DOHH2 (cell line): ENCODE measurements at regions not wholly inside any gene's neighbourhood (a gene's known extent, or its start where the extent isn't known, plus 50 kb on each side); places are given as distances from the start of the nearest gene placed in this dataset.

Experiments
- H3F3A ChIP-seq: fragments of 200-600 bp; sonication (generic), shearing (Covaris generic); 2 replicates; pipeline ENCODE4 v1.6.0; 2016; ENCODE audit warnings: antibody characterized with exemption, mild to moderate bottlenecking; ENCODE audit not compliant: control insufficient read depth, insufficient read depth
- H3K27ac ChIP-seq: fragments of 200-600 bp; sonication (generic); 2 replicates; pipeline ENCODE4 v1.5.1; 2014; ENCODE audit warnings: low read depth, mild to moderate bottlenecking, low read length, moderate library complexity
- H3K27me3 ChIP-seq: fragments of 200-600 bp; sonication (generic); 2 replicates; pipeline ENCODE4 v1.6.1; 2014; ENCODE audit warnings: mild to moderate bottlenecking, low read length, mixed read lengths; ENCODE audit not compliant: control insufficient read depth
- H3K36me3 ChIP-seq: fragments of 200-600 bp; sonication (generic); 2 replicates; pipeline ENCODE4 v1.6.1; 2014; ENCODE audit warnings: mild to moderate bottlenecking, low read length, moderate library complexity, mixed read lengths; ENCODE audit not compliant: control insufficient read depth
- H3K4me1 ChIP-seq: fragments of 200-600 bp; sonication (generic); 2 replicates; pipeline ENCODE4 v1.6.1; 2014; ENCODE audit warnings: mild to moderate bottlenecking, low read length, mixed read lengths; ENCODE audit not compliant: control insufficient read depth
- H3K4me2 ChIP-seq: fragments of 200-600 bp; sonication (generic); 2 replicates; pipeline ENCODE4 v1.6.0; 2014; ENCODE audit warnings: mild to moderate bottlenecking, low read length, moderate library complexity
- H3K4me3 ChIP-seq: fragments of 200-600 bp; sonication (generic); 2 replicates; pipeline ENCODE4 v1.5.1; 2014; ENCODE audit warnings: mild to moderate bottlenecking, low read length, mixed read lengths
- H3K79me2 ChIP-seq: fragments of 200-600 bp; sonication (generic); 2 replicates; pipeline ENCODE4 v1.6.1; 2014; ENCODE audit warnings: mild to moderate bottlenecking, low read length, mixed read lengths; ENCODE audit not compliant: control insufficient read depth
- H3K9me2 ChIP-seq: fragments of 200-600 bp; sonication (generic); replicated peaks from 2 replicates; pipeline ENCODE4 v1.6.1; 2014; ENCODE audit warnings: mild to moderate bottlenecking, low read length, mixed read lengths; ENCODE audit not compliant: control insufficient read depth
- H3K9me3 ChIP-seq: fragments of 200-600 bp; sonication (generic); 2 replicates; pipeline ENCODE4 v1.6.1; 2014; ENCODE audit warnings: antibody characterized with exemption, low read length, mixed read lengths; ENCODE audit not compliant: control insufficient read depth, insufficient read depth
- H4K20me1 ChIP-seq: fragments of 200-600 bp; sonication (generic); 2 replicates; pipeline ENCODE4 v1.6.0; 2014; ENCODE audit warnings: low read depth, mild to moderate bottlenecking, antibody characterized with exemption, low read length, moderate library complexity; ENCODE audit not compliant: control insufficient read depth, insufficient read depth
- CTCF ChIP-seq: fragments of 200-600 bp; sonication (generic); IDR thresholded peaks from one replicate; pipeline ENCODE4 v1.5.1; 2014; ENCODE audit warnings: antibody characterized with exemption, mild to moderate bottlenecking, low read depth, low read length; ENCODE audit not compliant: poor library complexity, severe bottlenecking
- EZH2phosphoT487 ChIP-seq: fragments of 200-600 bp; sonication (generic); IDR thresholded peaks from 2 replicates; pipeline ENCODE4 v1.6.1; 2017; ENCODE audit warnings: borderline replicate concordance, mild to moderate bottlenecking, antibody characterized with exemption, low read length, moderate library complexity, mixed read lengths

- H3K4me1 ChIP-seq: no peaks in the 10 kb centered on the region
- H3K27me3 ChIP-seq: no peaks in the 10 kb centered on the region
- no peak overlapping the region for H3K4me3 ChIP-seq
- H3K9me3 ChIP-seq: no peaks in the 10 kb centered on the region
- TF ChIP-seq CTCF: no peak
- no peak for TF ChIP-seq EZH2phosphoT487
- no peak overlapping the region for H3K27ac ChIP-seq
- no peak overlapping the region for H3K4me2 ChIP-seq
- H3K9me2 ChIP-seq: no peaks in the 10 kb centered on the region
- H4K20me1 ChIP-seq: no peaks in the 10 kb centered on the region
- H3K79me2 ChIP-seq: no peaks in the 10 kb centered on the region
- no peaks in the 10 kb centered on the region for H3F3A ChIP-seq
- no peaks in the 10 kb centered on the region for H3K36me3 ChIP-seq
Measured at GRCh38 chr7:153027210-153027609, 267.7 kb downstream of the ACTR3B start.

- no peak overlapping the region for H3K4me3 ChIP-seq
- TF ChIP-seq CTCF (no peak), EZH2phosphoT487 (no peak)
- no peaks in the 10 kb centered on the region for H3K27me3 ChIP-seq
- no peak overlapping the region for H3K27ac ChIP-seq
- no peaks in the 10 kb centered on the region for H3F3A ChIP-seq
- no peaks in the 10 kb centered on the region for H3K9me2 ChIP-seq
- H4K20me1 ChIP-seq: no peaks in the 10 kb centered on the region
- H3K4me2 ChIP-seq: no peak overlapping the region
- H3K36me3 ChIP-seq: no peaks in the 10 kb centered on the region
- H3K79me2 ChIP-seq: no peaks in the 10 kb centered on the region
- no peaks in the 10 kb centered on the region for H3K4me1 ChIP-seq
- no peaks in the 10 kb centered on the region for H3K9me3 ChIP-seq
Measured at GRCh38 chr7:153027904-153028303, 268.4 kb downstream of the ACTR3B start.

GRCh38 chr7:153030976-153031375, 271.4 kb downstream of the ACTR3B start:
- Histone ChIP-seq H3K4me3 (no peak overlapping the region), H3K4me1 (no peaks in the 10 kb centered on the region), H3K27ac (no peak overlapping the region), H3F3A (no peaks in the 10 kb centered on the region), H3K27me3 (no peaks in the 10 kb centered on the region), H3K9me3 (no peaks in the 10 kb centered on the region), H4K20me1 (no peaks in the 10 kb centered on the region), H3K36me3 (no peaks in the 10 kb centered on the region), H3K4me2 (no peak overlapping the region), H3K9me2 (no peaks in the 10 kb centered on the region), H3K79me2 (no peaks in the 10 kb centered on the region)
- TF ChIP-seq EZH2phosphoT487: no peak
- no peak for TF ChIP-seq CTCF

- no peaks in the 10 kb centered on the region for H4K20me1 ChIP-seq
- H3K27ac ChIP-seq: no peak overlapping the region
- no peaks in the 10 kb centered on the region for H3K9me2 ChIP-seq
- H3K79me2 ChIP-seq: no peaks in the 10 kb centered on the region
- H3K36me3 ChIP-seq: no peaks in the 10 kb centered on the region
- no peaks in the 10 kb centered on the region for H3K4me1 ChIP-seq
- H3K27me3 ChIP-seq: no peaks in the 10 kb centered on the region
- no peak overlapping the region for H3K4me3 ChIP-seq
- no peak overlapping the region for H3K4me2 ChIP-seq
- H3F3A ChIP-seq: no peaks in the 10 kb centered on the region
- H3K9me3 ChIP-seq: no peaks in the 10 kb centered on the region
- TF ChIP-seq CTCF (no peak), EZH2phosphoT487 (no peak)
Measured at GRCh38 chr7:153034791-153035190, 275.2 kb downstream of the ACTR3B start.
